Upper lobe of left lung (tissue), 4 donors: ENCODE measurements at regions not wholly inside any gene's neighbourhood (a gene's known extent, or its start where the extent isn't known, plus 50 kb on each side); places are given as distances from the start of the nearest gene placed in this dataset.

Source experiments
- EP300 ChIP-seq, 4 donors: sonication (generic); formaldehyde crosslinking; IDR thresholded peaks; one replicate each; pipeline ENCODE4 v1.5.1; 2017; ENCODE audit warnings: antibody characterized with exemption in 4 of 4, control low read depth in 2 of 4
- POLR2AphosphoS5 ChIP-seq, 2 donors: sonication (generic); formaldehyde crosslinking; IDR thresholded peaks; one replicate each; pipeline ENCODE4 v1.5.1; 2017; ENCODE audit warnings: antibody characterized with exemption in 2 of 2

DNA sequence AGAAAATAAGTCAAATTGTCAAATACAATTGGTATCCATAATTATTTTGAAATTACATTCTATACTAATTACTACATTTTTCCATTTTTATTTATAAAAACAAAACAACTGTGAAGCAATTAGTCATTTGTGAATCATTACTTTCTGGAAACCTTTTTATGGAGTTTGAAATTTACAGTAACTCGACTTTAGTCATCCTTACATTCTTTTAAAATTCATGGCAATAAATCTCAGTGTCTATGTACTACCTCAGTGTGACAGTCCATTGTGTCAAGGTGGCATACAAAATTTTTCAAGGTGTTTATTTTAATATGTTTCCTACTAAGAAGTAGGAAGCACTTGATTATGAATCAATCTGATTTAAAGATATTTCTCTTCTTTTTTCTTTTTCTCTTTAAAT lies 1949.4 kb upstream of the RAG2 start:
- no peak for TF ChIP-seq EP300 (IDR thresholded peaks at IDR 0.05)
- TF ChIP-seq POLR2AphosphoS5 (IDR thresholded peaks at IDR 0.05): no peak
